GM23248 (cell line): ENCODE measurements at regions not wholly inside any gene's neighbourhood (a gene's known extent, or its start where the extent isn't known, plus 50 kb on each side); places are given as distances from the start of the nearest gene placed in this dataset.

Experiments used
- DNase-seq: peaks from one replicate; pipeline ENCODE4 v3.0.0-alpha.2; 2015
- H2AFZ ChIP-seq: fragments of 200-600 bp; sonication (generic); 2 replicates; pipeline ENCODE4 v1.6.1; 2016; ENCODE audit warnings: antibody characterized with exemption
- H3F3A ChIP-seq: fragments of 200-600 bp; sonication (generic); 2 replicates; pipeline ENCODE4 v1.6.1; 2016; ENCODE audit warnings: mild to moderate bottlenecking, antibody characterized with exemption, mixed run types; ENCODE audit not compliant: insufficient read depth
- H3K27ac ChIP-seq: fragments of 200-600 bp; sonication (generic); 2 replicates; pipeline ENCODE4 v1.5.1; 2016; ENCODE audit warnings: mild to moderate bottlenecking
- H3K27me3 ChIP-seq: fragments of 200-600 bp; sonication (generic); replicated peaks from 2 replicates; pipeline ENCODE4 v1.6.1; 2016; ENCODE audit warnings: mild to moderate bottlenecking; ENCODE audit not compliant: insufficient read depth
- H3K36me3 ChIP-seq: fragments of 200-600 bp; sonication (generic); 2 replicates; pipeline ENCODE4 v1.6.1; 2016; ENCODE audit warnings: low read depth, mild to moderate bottlenecking
- H3K4me1 ChIP-seq: fragments of 200-600 bp; sonication (generic); 2 replicates; pipeline ENCODE4 v1.6.1; 2016; ENCODE audit warnings: mild to moderate bottlenecking; ENCODE audit not compliant: insufficient read depth
- H3K4me2 ChIP-seq: fragments of 200-600 bp; sonication (generic); one replicate; pipeline ENCODE4 v1.6.1; 2016; ENCODE audit warnings: mild to moderate bottlenecking; ENCODE audit not compliant: unreplicated experiment
- H3K4me3 ChIP-seq: fragments of 200-600 bp; sonication (generic); 2 replicates; pipeline ENCODE4 v1.5.1; 2016; ENCODE audit warnings: mild to moderate bottlenecking
- H3K79me2 ChIP-seq: fragments of 200-600 bp; sonication (generic); 2 replicates; pipeline ENCODE4 v1.6.1; 2016; ENCODE audit warnings: mild to moderate bottlenecking; ENCODE audit not compliant: insufficient read depth
- H3K9ac ChIP-seq: fragments of 200-600 bp; sonication (generic); 2 replicates; pipeline ENCODE4 v1.6.1; 2016; ENCODE audit warnings: mild to moderate bottlenecking
- H3K9me2 ChIP-seq: fragments of 200-600 bp; sonication (generic); 2 replicates; pipeline ENCODE4 v1.6.1; 2016; ENCODE audit warnings: mixed run types, mild to moderate bottlenecking, moderate library complexity; ENCODE audit not compliant: insufficient read depth
- H3K9me3 ChIP-seq: fragments of 200-600 bp; sonication (generic); one replicate; pipeline ENCODE4 v1.6.1; 2017; ENCODE audit warnings: low read depth
- H4K20me1 ChIP-seq: fragments of 200-600 bp; sonication (generic); 2 replicates; pipeline ENCODE4 v1.6.0; 2016; ENCODE audit not compliant: insufficient read depth
- EZH2 ChIP-seq: fragments of 200-600 bp; sonication (generic); IDR thresholded peaks from 2 replicates; pipeline ENCODE4 v1.6.1; 2018; ENCODE audit warnings: antibody characterized with exemption, mild to moderate bottlenecking; ENCODE audit not compliant: insufficient read depth, poor library complexity, severe bottlenecking
- EZH2phosphoT487 ChIP-seq: fragments of 200-600 bp; sonication (generic); IDR thresholded peaks from 2 replicates; pipeline ENCODE4 v1.6.1; 2018; ENCODE audit warnings: antibody characterized with exemption, moderate library complexity, mild to moderate bottlenecking, low read depth; ENCODE audit not compliant: insufficient read depth
- WGBS, 2 experiments: methylation state at CpG; one replicate each; pipeline ENCODE4 v1.1.6; 2015 to 2017; ENCODE audit warnings: low lambda C conversion rate in 2 of 2, low coverage in 1 of 2; ENCODE audit errors: missing lambda C conversion rate in 2 of 2; 5-methylcytosine and 5-hydroxymethylcytosine counted together
- in situ Hi-C: fragments of 300-500 bp; cut with MboI; formaldehyde crosslinking; loops from 2 replicates; pipeline ENCODE4 v1.15.0; 2020

DNA sequence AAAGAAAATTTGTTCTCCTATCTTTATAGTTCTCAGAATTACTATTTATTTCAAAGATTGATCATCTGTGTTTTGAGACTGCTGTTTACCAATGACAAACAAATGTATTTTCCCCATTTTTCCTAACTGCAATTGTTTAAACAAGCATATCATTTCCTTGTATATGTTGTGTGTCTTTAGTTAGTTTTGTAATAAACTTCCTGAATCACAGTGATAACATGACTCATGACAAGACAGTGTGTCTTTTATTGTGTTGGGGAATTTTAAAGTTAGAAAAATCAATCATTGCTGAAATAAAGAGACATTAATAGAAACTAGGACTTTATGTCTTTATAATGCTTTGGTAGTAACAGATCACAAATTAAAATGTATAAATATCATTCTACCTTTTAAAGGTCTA lies 348.5 kb downstream of the KCNJ2 start:
- Histone ChIP-seq H3K27me3 (no peaks in the 10 kb centered on the region), H3K4me3 (no peak overlapping the region), H3F3A (no peaks in the 10 kb centered on the region), H3K4me1 (no peaks in the 10 kb centered on the region), H3K27ac (no peak overlapping the region), H3K36me3 (no peaks in the 10 kb centered on the region), H3K4me2 (no peak overlapping the region), H3K9ac (no peak overlapping the region), H4K20me1 (no peaks in the 10 kb centered on the region), H3K9me3 (no peaks in the 10 kb centered on the region), H3K79me2 (no peaks in the 10 kb centered on the region), H2AFZ (no peak overlapping the region), H3K9me2 (no peaks in the 10 kb centered on the region)
- no peak for DNase-seq
- in situ Hi-C loops, result no loop called here
- no peak for TF ChIP-seq EZH2phosphoT487
- TF ChIP-seq EZH2, result no peak

DNA sequence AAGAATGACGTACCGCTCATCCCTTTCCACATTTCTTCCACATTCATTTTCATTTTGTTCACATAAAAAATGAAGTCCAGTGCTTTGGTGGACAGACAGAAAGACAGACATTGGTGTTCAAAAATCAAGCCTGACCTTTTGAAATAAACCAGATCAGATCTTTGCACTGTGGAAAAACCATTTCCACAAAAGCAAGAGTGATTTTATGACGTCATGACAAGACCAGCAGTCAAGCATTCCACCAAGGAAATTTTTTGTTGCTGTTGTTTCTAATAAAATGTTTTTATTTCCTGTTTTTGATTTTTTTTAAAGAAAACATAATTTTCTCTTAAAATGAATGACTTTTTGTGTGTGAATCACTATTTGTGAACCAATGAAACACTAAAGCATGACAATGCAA lies 350.0 kb downstream of the KCNJ2 start:
- no peaks in the 10 kb centered on the region for H3K9me2 ChIP-seq
- no peaks in the 10 kb centered on the region for H3K79me2 ChIP-seq
- no peaks in the 10 kb centered on the region for H3K9me3 ChIP-seq
- no peak for DNase-seq
- no peaks in the 10 kb centered on the region for H4K20me1 ChIP-seq
- no peak overlapping the region for H3K27ac ChIP-seq
- TF ChIP-seq EZH2 (no peak), EZH2phosphoT487 (no peak)
- H3K36me3 ChIP-seq, result no peaks in the 10 kb centered on the region
- H3K4me1 ChIP-seq, result no peaks in the 10 kb centered on the region
- no peaks in the 10 kb centered on the region for H3F3A ChIP-seq
- H3K4me2 ChIP-seq, result no peak overlapping the region
- no peak overlapping the region for H3K4me3 ChIP-seq
- H2AFZ ChIP-seq, result no peak overlapping the region
- H3K27me3 ChIP-seq, result no peaks in the 10 kb centered on the region
- 60 to 66% methylated on average over 3 of the region's 3 CpGs for WGBS, 2 experiments
- H3K9ac ChIP-seq, result no peak overlapping the region
- in situ Hi-C loops, result no loop called here

DNA sequence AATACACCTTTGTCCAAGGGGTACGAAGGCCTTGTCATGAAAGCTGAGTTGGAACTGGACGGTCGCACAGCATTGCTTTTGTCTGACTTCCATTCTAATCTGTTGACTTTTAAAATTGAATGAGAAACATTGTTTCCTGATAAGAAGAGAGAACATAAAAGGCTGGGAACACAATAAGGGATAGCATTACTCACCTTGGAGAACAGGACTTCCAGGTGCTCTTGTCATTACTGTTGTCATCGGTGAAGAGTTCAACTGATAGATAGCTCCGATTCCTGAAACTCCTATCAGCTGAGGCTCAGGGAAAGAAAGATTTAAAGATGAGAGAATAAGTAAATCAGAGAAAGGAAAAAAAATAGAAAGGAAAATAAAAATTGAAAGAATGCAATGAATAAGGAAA lies 351.1 kb downstream of the KCNJ2 start:
- H3K9ac ChIP-seq, result no peak overlapping the region
- no peak overlapping the region for H3K27ac ChIP-seq
- no peak overlapping the region for H2AFZ ChIP-seq
- H3K79me2 ChIP-seq, result no peaks in the 10 kb centered on the region
- H3K9me2 ChIP-seq, result no peaks in the 10 kb centered on the region
- no peaks in the 10 kb centered on the region for H3K36me3 ChIP-seq
- H3K4me3 ChIP-seq, result no peak overlapping the region
- no peak for DNase-seq
- H4K20me1 ChIP-seq, result no peaks in the 10 kb centered on the region
- in situ Hi-C loops, result no loop called here
- no peak overlapping the region for H3K4me2 ChIP-seq
- TF ChIP-seq EZH2 (no peak), EZH2phosphoT487 (no peak)
- no peaks in the 10 kb centered on the region for H3K9me3 ChIP-seq
- WGBS, 2 experiments, result 75 to 80% methylated on average over 5 of the region's 5 CpGs
- H3F3A ChIP-seq, result no peaks in the 10 kb centered on the region
- H3K4me1 ChIP-seq, result no peaks in the 10 kb centered on the region
- H3K27me3 ChIP-seq, result no peaks in the 10 kb centered on the region; the same call in 1 of the 2 replicates

DNA sequence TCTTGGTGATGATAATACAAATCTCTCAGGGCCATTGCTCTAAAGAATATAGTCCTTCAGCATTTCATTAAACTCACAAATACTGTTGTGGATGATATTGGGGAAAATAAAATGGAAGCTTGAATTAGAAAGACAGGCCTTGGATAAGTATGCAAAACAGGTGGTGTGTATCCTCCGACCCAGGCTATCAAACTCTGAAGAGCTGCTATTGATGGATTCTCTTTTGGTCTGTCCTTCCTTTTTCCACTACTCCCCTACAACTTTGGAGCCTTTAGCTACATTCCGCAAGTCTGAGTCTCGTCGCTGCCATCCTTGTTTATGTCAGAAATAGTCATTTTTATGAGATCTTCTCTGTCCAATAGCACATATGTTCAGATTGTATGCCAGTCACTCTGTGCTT lies 351.6 kb downstream of the KCNJ2 start:
- Histone ChIP-seq H4K20me1 (no peaks in the 10 kb centered on the region), H3K9me2 (no peaks in the 10 kb centered on the region), H3K9ac (no peak overlapping the region), H3K36me3 (no peaks in the 10 kb centered on the region), H3K27ac (no peak overlapping the region), H3K79me2 (no peaks in the 10 kb centered on the region), H3K4me3 (no peak overlapping the region), H3K4me2 (no peak overlapping the region), H3K27me3 (no peaks in the 10 kb centered on the region; the same call in 1 of the 2 replicates), H3F3A (no peaks in the 10 kb centered on the region), H3K9me3 (no peaks in the 10 kb centered on the region), H2AFZ (no peak overlapping the region), H3K4me1 (no peaks in the 10 kb centered on the region)
- in situ Hi-C loops, result no loop called here
- TF ChIP-seq EZH2 (no peak), EZH2phosphoT487 (no peak)
- no peak for DNase-seq
- WGBS, 2 experiments, result 51 to 57% methylated on average over 4 of the region's 4 CpGs

DNA sequence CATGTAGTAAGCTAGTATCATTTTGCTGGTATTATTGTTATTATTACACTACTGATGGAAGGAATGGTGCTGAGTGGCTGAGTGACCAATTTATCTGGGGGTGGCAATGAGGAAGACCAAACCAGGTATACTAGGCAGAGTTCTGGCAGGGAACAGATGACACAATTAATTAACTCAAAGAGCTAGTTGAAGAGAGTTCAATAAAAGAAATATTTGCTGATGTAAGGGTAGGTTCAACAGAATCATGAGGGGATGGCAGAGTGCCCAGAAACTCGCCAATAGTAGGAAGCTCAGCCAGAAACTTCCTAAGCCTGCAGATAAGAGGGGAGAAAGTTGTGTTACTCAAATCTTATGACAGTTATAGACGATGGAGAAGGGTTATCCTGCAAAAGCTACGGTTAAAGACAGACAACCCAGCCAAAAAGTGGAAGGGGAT lies 352.5 kb downstream of the KCNJ2 start:
- Histone ChIP-seq H3K27me3 (no peaks in the 10 kb centered on the region; the same call in 1 of the 2 replicates), H4K20me1 (no peaks in the 10 kb centered on the region), H3K79me2 (no peaks in the 10 kb centered on the region), H3K9me2 (no peaks in the 10 kb centered on the region), H3K27ac (no peak overlapping the region), H3K4me2 (no peak overlapping the region), H3K9me3 (no peaks in the 10 kb centered on the region), H3K4me1 (no peaks in the 10 kb centered on the region), H3F3A (no peaks in the 10 kb centered on the region), H2AFZ (no peak overlapping the region), H3K36me3 (no peaks in the 10 kb centered on the region), H3K4me3 (no peak overlapping the region), H3K9ac (no peak overlapping the region)
- 36% methylated on average over 3 of the region's 3 CpGs for WGBS, 2 experiments
- in situ Hi-C loops, result no loop called here
- no peak for TF ChIP-seq EZH2phosphoT487
- no peak for DNase-seq
